PC-9 (cell line): ENCODE measurements at regions not wholly inside any gene's neighbourhood (a gene's known extent, or its start where the extent isn't known, plus 50 kb on each side); places are given as distances from the start of the nearest gene placed in this dataset.

Source experiments
- BruUV-seq: library from RNA; stranded (reverse); fragments of 400-500 nt; replicated peaks from 2 replicates; lab custom pipeline; 2021; lab: Mats Ljungman, UMichigan
- CTCF ChIA-PET: fragments of 300-600 bp; sonication (Branson Sonifier 250); formaldehyde crosslinking; loops from one replicate; lab custom pipeline; 2022; ENCODE audit warnings: antibody characterized with exemption; lab: Charles Lee
- POLR2A ChIA-PET: fragments of 300-600 bp; sonication (Branson Sonifier 250); formaldehyde crosslinking; loops from one replicate; lab custom pipeline; 2022; ENCODE audit warnings: antibody characterized with exemption; ENCODE audit not compliant: unreplicated experiment; lab: Charles Lee
- DNase-seq, 2 experiments: peaks; one replicate each; pipeline versions ENCODE4 v3.0.0 to v3.0.0-alpha.2; 2015 to 2022; ENCODE audit warnings: mixed read lengths in 1 of 2
- H2AFZ ChIP-seq: fragments of 200-600 bp; sonication (generic); 2 replicates; pipeline ENCODE4 v1.8.1; 2017; ENCODE audit warnings: antibody characterized with exemption
- H3F3A ChIP-seq: fragments of 200-600 bp; sonication (generic); 2 replicates; pipeline ENCODE4 v1.8.1; 2017; ENCODE audit warnings: antibody characterized with exemption, mild to moderate bottlenecking, low read depth; ENCODE audit not compliant: insufficient read depth
- H3K27ac ChIP-seq: fragments of 200-600 bp; sonication (generic); 2 replicates; pipeline ENCODE4 v1.6.1; 2016; ENCODE audit warnings: mixed run types
- H3K27me3 ChIP-seq: fragments of 200-600 bp; sonication (generic); 2 replicates; pipeline ENCODE4 v1.6.1; 2016; ENCODE audit warnings: low read depth, mixed run types; ENCODE audit not compliant: insufficient read depth
- H3K36me3 ChIP-seq: fragments of 200-600 bp; sonication (generic); 2 replicates; pipeline ENCODE4 v1.6.1; 2016; ENCODE audit warnings: low read depth, mixed run types
- H3K4me1 ChIP-seq: fragments of 200-600 bp; sonication (generic); replicated peaks from 2 replicates; pipeline ENCODE4 v1.6.1; 2016; ENCODE audit warnings: mixed run types; ENCODE audit not compliant: insufficient read depth
- H3K4me2 ChIP-seq: fragments of 200-600 bp; sonication (generic); 2 replicates; pipeline ENCODE4 v1.6.1; 2017; ENCODE audit warnings: mixed run types
- H3K4me3 ChIP-seq: fragments of 200-600 bp; sonication (generic); 2 replicates; pipeline ENCODE4 v1.6.1; 2016; ENCODE audit warnings: mixed run types
- H3K79me2 ChIP-seq: fragments of 200-600 bp; sonication (generic); 2 replicates; pipeline ENCODE4 v1.6.1; 2017; ENCODE audit warnings: low read depth, mixed run types
- H3K9me2 ChIP-seq: fragments of 200-600 bp; sonication (generic); 2 replicates; pipeline ENCODE4 v1.8.1; 2017; ENCODE audit warnings: mild to moderate bottlenecking; ENCODE audit not compliant: insufficient read depth
- H3K9me3 ChIP-seq: fragments of 200-600 bp; sonication (generic); 2 replicates; pipeline ENCODE4 v1.8.1; 2016; ENCODE audit warnings: low read depth; ENCODE audit not compliant: insufficient read depth
- H4K20me1 ChIP-seq: fragments of 200-600 bp; sonication (generic); 2 replicates; pipeline ENCODE4 v1.8.1; 2017; ENCODE audit not compliant: insufficient read depth
- EZH2 ChIP-seq: fragments of 200-600 bp; sonication (generic); IDR thresholded peaks from 2 replicates; pipeline ENCODE4 v1.8.0; 2017; ENCODE audit warnings: antibody characterized with exemption, low read depth
- intact Hi-C: fragments of 100-400 bp; cut with micrococcal nuclease; formaldehyde crosslinking; loops from one replicate; pipeline ENCODE4 v1.10.0; 2022; ENCODE audit not compliant: unreplicated experiment
- TF ChIP-seq, protein P1 (sequence below): fragments of 200-600 bp; sonication (generic); conservative IDR thresholded peaks from 2 replicates; pipeline ENCODE4 v1.6.1; 2017; ENCODE audit warnings: mixed run types, antibody characterized with exemption, mild to moderate bottlenecking, moderate library complexity

DNA sequence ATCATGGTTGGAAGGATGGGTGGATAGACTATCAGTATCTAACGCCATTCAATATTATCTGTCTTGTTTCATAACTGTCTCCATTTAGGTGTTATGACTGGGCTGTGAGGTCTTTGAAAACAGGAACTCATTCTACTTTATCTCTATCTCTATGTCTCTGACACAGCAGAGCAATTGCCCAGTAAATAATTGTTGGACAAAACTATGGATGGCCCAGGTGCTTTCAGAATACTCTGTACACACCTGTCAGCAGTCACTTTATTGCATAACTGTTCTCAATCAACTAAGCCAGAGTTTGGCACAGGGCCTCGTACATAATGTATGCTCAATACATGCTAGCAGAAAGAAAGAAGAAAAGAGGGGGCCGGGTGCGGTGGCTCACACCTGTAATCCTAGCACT, 210.3 kb downstream of the OPA1 start:
- intact Hi-C loops, result no loop called here
- CTCF ChIA-PET, result interaction anchor here (0.6 kb wide), 1 partner anchor 19 kb away, joined by 8 read pairs; no protein-coding TSS in a partner anchor

DNA sequence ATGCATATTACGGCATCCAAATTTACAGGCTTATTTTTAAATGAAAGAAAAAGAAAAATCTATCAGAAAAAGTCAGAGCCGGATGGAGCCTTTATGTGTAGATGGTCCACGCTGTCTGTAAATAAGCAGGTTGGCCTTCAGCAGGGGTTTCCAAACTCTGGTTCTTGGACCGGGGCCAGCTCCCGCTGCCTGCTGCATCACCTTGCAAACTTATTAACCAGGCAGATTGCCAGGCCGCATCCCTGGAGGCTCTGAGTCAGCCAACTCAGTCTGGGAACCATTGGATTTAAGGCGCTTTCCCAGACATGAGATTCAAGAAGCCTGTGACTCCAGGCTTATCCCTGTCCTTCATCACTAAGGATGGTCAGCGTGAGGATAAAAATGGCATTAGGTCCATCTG, 212.4 kb downstream of the OPA1 start:
- Histone ChIP-seq H3K27ac (peak overlapping the region; percentile 61), H3K4me2 (peak overlapping the region; percentile 32), H3K4me1 (peaks cover 21% of the 10 kb centered on the region), H3K4me3 (no peak overlapping the region), H3K9me2 (no peaks in the 10 kb centered on the region), H3F3A (peaks cover 13% of the 10 kb centered on the region), H3K36me3 (no peaks in the 10 kb centered on the region), H2AFZ (no peak overlapping the region), H3K79me2 (no peaks in the 10 kb centered on the region), H3K9me3 (no peaks in the 10 kb centered on the region; the same call in 1 of the 2 replicates), H3K27me3 (no peaks in the 10 kb centered on the region), H4K20me1 (no peaks in the 10 kb centered on the region)
- TF ChIP-seq EZH2, result no peak
- TF ChIP-seq, protein P1, sequence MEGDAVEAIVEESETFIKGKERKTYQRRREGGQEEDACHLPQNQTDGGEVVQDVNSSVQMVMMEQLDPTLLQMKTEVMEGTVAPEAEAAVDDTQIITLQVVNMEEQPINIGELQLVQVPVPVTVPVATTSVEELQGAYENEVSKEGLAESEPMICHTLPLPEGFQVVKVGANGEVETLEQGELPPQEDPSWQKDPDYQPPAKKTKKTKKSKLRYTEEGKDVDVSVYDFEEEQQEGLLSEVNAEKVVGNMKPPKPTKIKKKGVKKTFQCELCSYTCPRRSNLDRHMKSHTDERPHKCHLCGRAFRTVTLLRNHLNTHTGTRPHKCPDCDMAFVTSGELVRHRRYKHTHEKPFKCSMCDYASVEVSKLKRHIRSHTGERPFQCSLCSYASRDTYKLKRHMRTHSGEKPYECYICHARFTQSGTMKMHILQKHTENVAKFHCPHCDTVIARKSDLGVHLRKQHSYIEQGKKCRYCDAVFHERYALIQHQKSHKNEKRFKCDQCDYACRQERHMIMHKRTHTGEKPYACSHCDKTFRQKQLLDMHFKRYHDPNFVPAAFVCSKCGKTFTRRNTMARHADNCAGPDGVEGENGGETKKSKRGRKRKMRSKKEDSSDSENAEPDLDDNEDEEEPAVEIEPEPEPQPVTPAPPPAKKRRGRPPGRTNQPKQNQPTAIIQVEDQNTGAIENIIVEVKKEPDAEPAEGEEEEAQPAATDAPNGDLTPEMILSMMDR, result no peak
- ChIA-PET CTCF (no interaction called here), POLR2A (interaction anchor here (0.5 to 0.6 kb wide), 3 partner anchors 22 to 144 kb away, joined by 3 to 13 read pairs (median 4); no protein-coding TSS in a partner anchor)
- no TSS peak for BruUV-seq
- intact Hi-C loops, result loop anchor here (1.0 kb wide), 1 partner anchor 23 kb away; no protein-coding TSS in a partner anchor
- DNase-seq, result peak; percentile 95 to 98

More for the DNA sequence above, 210.3 kb downstream of the OPA1 start:
- H3K9me3 ChIP-seq, result no peaks in the 10 kb centered on the region; the same call in 1 of the 2 replicates
- no peaks in the 10 kb centered on the region for H3K36me3 ChIP-seq
- peak in 1 of 2 experiments; percentile 17 for DNase-seq
- H3K27me3 ChIP-seq, result no peaks in the 10 kb centered on the region
- no peak overlapping the region for H3K27ac ChIP-seq
- no peaks in the 10 kb centered on the region for H4K20me1 ChIP-seq
- no TSS peak for BruUV-seq
- POLR2A ChIA-PET, result no interaction called here
- peaks cover 21% of the 10 kb centered on the region for H3K4me1 ChIP-seq
- H3K79me2 ChIP-seq, result no peaks in the 10 kb centered on the region
- H3K4me3 ChIP-seq, result no peak overlapping the region
- H3F3A ChIP-seq, result peaks cover 21% of the 10 kb centered on the region
- TF ChIP-seq, protein P1, result no peak
- no peak for TF ChIP-seq EZH2
- no peaks in the 10 kb centered on the region for H3K9me2 ChIP-seq
- H3K4me2 ChIP-seq, result no peak overlapping the region
- H2AFZ ChIP-seq, result no peak overlapping the region

DNA sequence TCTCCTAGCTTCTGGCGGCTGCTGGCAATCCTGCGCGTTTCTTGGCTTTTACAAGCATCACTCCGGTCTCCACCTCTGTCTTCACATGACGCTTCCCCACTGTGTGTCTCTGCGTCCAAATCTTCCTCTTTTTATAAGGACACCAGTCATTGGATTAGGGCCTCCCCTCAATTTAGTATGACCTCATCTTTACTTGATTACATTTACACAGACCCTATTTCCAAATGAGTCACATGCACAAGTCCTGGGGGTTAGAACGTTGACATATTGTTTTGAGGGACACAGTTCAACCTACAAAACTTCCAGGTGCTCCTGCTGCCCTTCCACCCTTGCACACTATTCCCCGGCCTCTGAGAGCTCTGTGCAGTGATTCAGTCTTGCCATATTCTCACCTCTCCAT, 215.3 kb downstream of the OPA1 start:
- intact Hi-C loops, result no loop called here
- H3K36me3 ChIP-seq, result no peaks in the 10 kb centered on the region
- H3K4me1 ChIP-seq, result peaks cover 37% of the 10 kb centered on the region
- no peak overlapping the region for H2AFZ ChIP-seq
- ChIA-PET POLR2A (no interaction called here), CTCF (interaction anchor here (0.6 kb wide), 1 partner anchor 265 kb away, joined by 4 read pairs; no protein-coding TSS in a partner anchor)
- H3F3A ChIP-seq, result peaks cover 26% of the 10 kb centered on the region
- no peak overlapping the region for H3K4me2 ChIP-seq
- no peaks in the 10 kb centered on the region for H4K20me1 ChIP-seq
- H3K27ac ChIP-seq, result no peak overlapping the region
- H3K9me3 ChIP-seq, result no peaks in the 10 kb centered on the region; the same call in 1 of the 2 replicates
- H3K27me3 ChIP-seq, result no peaks in the 10 kb centered on the region
- no TSS peak for BruUV-seq
- TF ChIP-seq EZH2, result no peak
- TF ChIP-seq, protein P1, result no peak
- H3K9me2 ChIP-seq, result no peaks in the 10 kb centered on the region
- H3K4me3 ChIP-seq, result no peak overlapping the region
- no peak for DNase-seq
- H3K79me2 ChIP-seq, result no peaks in the 10 kb centered on the region
